ENCODE measurements at regions not wholly inside any gene's neighbourhood (a gene's known extent, or its start where the extent isn't known, plus 50 kb on each side); places are given as distances from the start of the nearest gene placed in this dataset.
A peak's percentile ranks its signal among the peaks of the same experiment; 100 is the strongest.

DNA sequence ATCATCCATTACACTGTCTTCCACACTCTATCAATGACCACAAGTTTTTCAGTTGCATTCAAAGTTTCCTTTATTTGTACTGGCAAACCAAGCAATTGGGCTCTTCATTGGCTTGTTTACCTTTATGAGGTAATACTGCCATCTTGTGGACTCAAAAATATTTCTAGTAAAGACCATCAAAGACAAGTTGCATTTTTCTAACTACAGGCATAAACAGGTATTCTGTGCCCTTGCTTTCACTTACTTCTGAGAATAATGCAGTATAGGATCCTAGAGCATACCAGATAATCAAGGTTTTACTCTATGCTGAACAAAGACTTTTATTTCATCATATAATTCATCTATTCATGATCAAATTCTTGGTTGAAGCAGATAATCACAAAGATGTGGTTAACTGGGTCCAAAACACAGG, 173.7 kb upstream of the POU5F2 start:
- H3K79me2 ChIP-seq (ENCODE audit: control insufficient read depth, insufficient read depth, low read length) = no peaks in the 10 kb centered on the region
- dilution Hi-C loops (cut with MboI; ENCODE audit: extremely low pct_ligation_motif_present, low sequenced_read_pairs) (no loop called here), intact Hi-C loops (cut with micrococcal nuclease) (loop anchor here (1.0 to 10.0 kb wide), 8 partner anchors 114 to 1606 kb away; partner anchors contain the start of gene NR2F1-AS1)

DNA sequence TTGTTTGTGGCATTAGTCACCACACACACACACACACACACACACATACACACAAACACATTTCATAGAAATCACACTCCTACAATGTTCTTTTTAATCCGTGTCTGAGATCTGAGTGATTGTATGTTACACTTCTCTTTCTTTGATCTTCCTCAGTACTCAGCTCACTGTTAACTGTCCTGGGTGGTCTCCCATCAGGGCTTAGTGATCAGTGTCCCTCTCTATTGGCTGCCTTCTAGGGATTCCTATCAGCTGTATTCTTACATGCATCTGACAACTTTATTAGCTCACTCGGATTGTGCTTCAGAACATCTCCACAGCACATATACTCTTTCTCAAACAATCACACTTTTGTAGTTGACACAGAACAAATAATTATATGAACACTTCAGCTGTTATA, 170.2 kb upstream of the POU5F2 start:
- BruUV-seq (replicated peaks) = no TSS peak
- TF ChIP-seq FOS (IDR thresholded peaks at IDR 0.05; ENCODE audit: borderline replicate concordance, insufficient read depth, low read length) (no peak), JUN (IDR thresholded peaks at IDR 0.05; ENCODE audit: borderline replicate concordance, insufficient read depth, insufficient read length, low read depth) (no peak), POLR2A (IDR thresholded peaks at IDR 0.05; ENCODE audit: low read depth, low read length) (no peak), GATA2 (IDR thresholded peaks at IDR 0.05; ENCODE audit: insufficient read depth, insufficient read length, low read depth, low read length) (no peak), MYC (IDR thresholded peaks at IDR 0.05; ENCODE audit: low read depth, low read length) (no peak), EZH2 (IDR thresholded peaks at IDR 0.05; ENCODE audit: borderline replicate concordance, low read depth, low read length, severe bottlenecking) (no peak)
- TF ChIP-seq, protein P1, sequence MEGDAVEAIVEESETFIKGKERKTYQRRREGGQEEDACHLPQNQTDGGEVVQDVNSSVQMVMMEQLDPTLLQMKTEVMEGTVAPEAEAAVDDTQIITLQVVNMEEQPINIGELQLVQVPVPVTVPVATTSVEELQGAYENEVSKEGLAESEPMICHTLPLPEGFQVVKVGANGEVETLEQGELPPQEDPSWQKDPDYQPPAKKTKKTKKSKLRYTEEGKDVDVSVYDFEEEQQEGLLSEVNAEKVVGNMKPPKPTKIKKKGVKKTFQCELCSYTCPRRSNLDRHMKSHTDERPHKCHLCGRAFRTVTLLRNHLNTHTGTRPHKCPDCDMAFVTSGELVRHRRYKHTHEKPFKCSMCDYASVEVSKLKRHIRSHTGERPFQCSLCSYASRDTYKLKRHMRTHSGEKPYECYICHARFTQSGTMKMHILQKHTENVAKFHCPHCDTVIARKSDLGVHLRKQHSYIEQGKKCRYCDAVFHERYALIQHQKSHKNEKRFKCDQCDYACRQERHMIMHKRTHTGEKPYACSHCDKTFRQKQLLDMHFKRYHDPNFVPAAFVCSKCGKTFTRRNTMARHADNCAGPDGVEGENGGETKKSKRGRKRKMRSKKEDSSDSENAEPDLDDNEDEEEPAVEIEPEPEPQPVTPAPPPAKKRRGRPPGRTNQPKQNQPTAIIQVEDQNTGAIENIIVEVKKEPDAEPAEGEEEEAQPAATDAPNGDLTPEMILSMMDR (IDR thresholded peaks at IDR 0.05; ENCODE audit: extremely low read depth in 1 of 2, insufficient read depth in 1 of 2, low read depth in 1 of 2, low read length in 2 of 2) = no peak
- H3K36me3 ChIP-seq (ENCODE audit: control insufficient read depth in 2 of 2, extremely low read depth in 1 of 2, insufficient read depth in 2 of 2, low read length in 2 of 2) = no peaks in the 10 kb centered on the region
- no peak overlapping the region for H3K27ac ChIP-seq (ENCODE audit: insufficient read depth, low read depth, low read length)
- no peaks in the 10 kb centered on the region for H3K27me3 ChIP-seq (ENCODE audit: control insufficient read depth in 2 of 2, insufficient read depth in 2 of 2, low read length in 2 of 2)
- DNase-seq (ENCODE audit: low read depth, low spot score) (no peak), FAIRE-seq (no peak)
- no peaks in the 10 kb centered on the region for H4K20me1 ChIP-seq (replicated peaks; ENCODE audit: control insufficient read depth, extremely low read depth, insufficient read depth, low read length)
- no peak overlapping the region for H3K4me3 ChIP-seq (replicated peaks in 1 of 3; ENCODE audit: insufficient read depth in 1 of 3, low read depth in 1 of 3, low read length in 3 of 3)
- H3K4me1 ChIP-seq (ENCODE audit: control insufficient read depth, extremely low read depth, insufficient read depth, low read length) = no peaks in the 10 kb centered on the region
- no peaks in the 10 kb centered on the region for H3K9me3 ChIP-seq (replicated peaks; ENCODE audit: control insufficient read depth, insufficient read depth, low read length)
- dilution Hi-C loops (cut with MboI; ENCODE audit: extremely low pct_ligation_motif_present, low sequenced_read_pairs) (no loop called here), intact Hi-C loops (cut with micrococcal nuclease) (loop anchor here (10.0 kb wide), 3 partner anchors 557 to 1397 kb away; no protein-coding TSS in a partner anchor)
- no peak overlapping the region for H3K9ac ChIP-seq (replicated peaks; ENCODE audit: extremely low read depth, insufficient read depth, low read length)
- no peak overlapping the region for H2AFZ ChIP-seq (ENCODE audit: low read depth, low read length)
- POLR2A ChIA-PET = no interaction called here
- H3K9me1 ChIP-seq (replicated peaks; ENCODE audit: control insufficient read depth, extremely low read depth, insufficient read depth, low read length) = no peaks in the 10 kb centered on the region
- H3K79me2 ChIP-seq (ENCODE audit: control insufficient read depth, insufficient read depth, low read length) = no peaks in the 10 kb centered on the region
- CTCF ChIA-PET = interaction anchor here (1.0 to 2.1 kb wide), 7 partner anchors 13 to 1982 kb away, joined by 3 to 9 read pairs (median 4); no protein-coding TSS in a partner anchor
- H3K4me2 ChIP-seq (ENCODE audit: insufficient read depth, low read length) = no peak overlapping the region

More for the DNA sequence above, 173.7 kb upstream of the POU5F2 start:
- H2AFZ ChIP-seq (ENCODE audit: low read depth, low read length) = no peak overlapping the region
- no peaks in the 10 kb centered on the region for H3K4me1 ChIP-seq (ENCODE audit: control insufficient read depth, extremely low read depth, insufficient read depth, low read length)
- no peak overlapping the region for H3K4me2 ChIP-seq (ENCODE audit: insufficient read depth, low read length)
- FAIRE-seq (peak; percentile 57), DNase-seq (ENCODE audit: low read depth, low spot score) (peak; percentile 50)
- H3K4me3 ChIP-seq (replicated peaks in 1 of 3; ENCODE audit: insufficient read depth in 1 of 3, low read depth in 1 of 3, low read length in 3 of 3) = no peak overlapping the region
- H3K9ac ChIP-seq (replicated peaks; ENCODE audit: extremely low read depth, insufficient read depth, low read length) = no peak overlapping the region
- POLR2A ChIA-PET = no interaction called here
- no TSS peak for BruUV-seq (replicated peaks)
- no peaks in the 10 kb centered on the region for H4K20me1 ChIP-seq (replicated peaks; ENCODE audit: control insufficient read depth, extremely low read depth, insufficient read depth, low read length)
- no peaks in the 10 kb centered on the region for H3K36me3 ChIP-seq (ENCODE audit: control insufficient read depth in 2 of 2, extremely low read depth in 1 of 2, insufficient read depth in 2 of 2, low read length in 2 of 2)
- no peak overlapping the region for H3K27ac ChIP-seq (ENCODE audit: insufficient read depth, low read depth, low read length)
- H3K9me3 ChIP-seq (replicated peaks; ENCODE audit: control insufficient read depth, insufficient read depth, low read length) = no peaks in the 10 kb centered on the region
- CTCF ChIA-PET = interaction anchor here (0.7 to 1.6 kb wide), 14 partner anchors 12 to 1987 kb away, joined by 3 to 7 read pairs (median 3); no protein-coding TSS in a partner anchor
- H3K9me1 ChIP-seq (replicated peaks; ENCODE audit: control insufficient read depth, extremely low read depth, insufficient read depth, low read length) = no peaks in the 10 kb centered on the region
- H3K27me3 ChIP-seq (ENCODE audit: control insufficient read depth in 2 of 2, insufficient read depth in 2 of 2, low read length in 2 of 2) = no peaks in the 10 kb centered on the region
- TF ChIP-seq, protein P1 (IDR thresholded peaks at IDR 0.05; ENCODE audit: extremely low read depth in 1 of 2, insufficient read depth in 1 of 2, low read depth in 1 of 2, low read length in 2 of 2) = peak; percentile 24
- no peak for TF ChIP-seq MYC (IDR thresholded peaks at IDR 0.05; ENCODE audit: low read depth, low read length)

All from endothelial cell of umbilical vein (primary cell).